ENCODE measurements at regions not wholly inside any gene's neighbourhood (a gene's known extent, or its start where the extent isn't known, plus 50 kb on each side); places are given as distances from the start of the nearest gene placed in this dataset.

GRCh38 chr5:111977436-111977829, 220.4 kb upstream of the NREP start:
- TF ChIP-seq CTCF (IDR thresholded peaks at IDR 0.05; ENCODE audit: low read depth, low read length) (no peak), POLR2A (IDR thresholded peaks at IDR 0.05; ENCODE audit: extremely low read depth, insufficient read length) (no peak), MAX (IDR thresholded peaks at IDR 0.05; ENCODE audit: low read depth, low read length) (no peak), MYC (IDR thresholded peaks at IDR 0.05; ENCODE audit: low read depth, low read length) (no peak)
